WTC11 (cell line): ENCODE measurements at regions not wholly inside any gene's neighbourhood (a gene's known extent, or its start where the extent isn't known, plus 50 kb on each side); places are given as distances from the start of the nearest gene placed in this dataset.

ENCODE experiments used
- ATAC-seq: fragments of 200-7000 bp; cut with Tn5 transposase; 2 replicates; pipeline ENCODE4 v1.10.0; 2021; ENCODE audit warnings: mild to moderate bottlenecking, moderate library complexity
- CTCF ChIA-PET: fragments of 300-600 bp; sonication (Branson Sonifier 250); formaldehyde crosslinking; loops from one replicate; lab custom pipeline; 2021; ENCODE audit warnings: antibody characterized with exemption; lab: Charles Lee
- POLR2A ChIA-PET: fragments of 350-600 bp; sonication (Branson Sonifier 250); formaldehyde crosslinking; loops from one replicate; lab custom pipeline; 2021; ENCODE audit warnings: antibody characterized with exemption; lab: Charles Lee
- DNase-seq: peaks from one replicate; pipeline ENCODE4 v3.0.0; 2021; ENCODE audit warnings: low spot score
- H3K27ac Mint-ChIP-seq: 2 replicates; pipeline ENCODE4 v1.8.0; 2021; ENCODE audit warnings: mixed read lengths
- H3K27me3 Mint-ChIP-seq: 2 replicates; pipeline ENCODE4 v1.8.0; 2021; ENCODE audit warnings: low read depth, mild to moderate bottlenecking, moderate library complexity, mixed read lengths
- H3K36me3 Mint-ChIP-seq: 2 replicates; pipeline ENCODE4 v1.8.0; 2021; ENCODE audit warnings: mixed read lengths
- H3K4me1 Mint-ChIP-seq: 2 replicates; pipeline ENCODE4 v1.8.0; 2022; ENCODE audit warnings: mixed read lengths
- H3K4me3 Mint-ChIP-seq: 2 replicates; pipeline ENCODE4 v1.8.0; 2021; ENCODE audit warnings: mild to moderate bottlenecking, moderate library complexity, mixed read lengths
- H3K9me3 Mint-ChIP-seq: 2 replicates; pipeline ENCODE4 v1.8.0; 2021; ENCODE audit warnings: mixed read lengths
- EMX1 ChIP-seq: fragments of 250-450 bp; sonication (Bioruptor Pico); IDR thresholded peaks from 2 replicates; pipeline ENCODE4 v1.8.0; 2021; ENCODE audit warnings: mild to moderate bottlenecking
- ESRRA ChIP-seq: sonication (generic); formaldehyde crosslinking; IDR thresholded peaks from 2 replicates; pipeline ENCODE4 v1.8.1; 2022; ENCODE audit warnings: mild to moderate bottlenecking, missing genetic modification reagents, borderline replicate concordance
- FOXP1 ChIP-seq: sonication (generic); formaldehyde crosslinking; IDR thresholded peaks from 2 replicates; pipeline ENCODE4 v1.8.0; 2022; ENCODE audit warnings: missing genetic modification reagents, mild to moderate bottlenecking, moderate library complexity, borderline replicate concordance
- HMGA2 ChIP-seq: fragments of 250-450 bp; sonication (Bioruptor Pico); IDR thresholded peaks from 2 replicates; pipeline ENCODE4 v1.4.0; 2021; ENCODE audit warnings: mild to moderate bottlenecking, moderate library complexity
- KAT7 ChIP-seq: sonication (generic); formaldehyde crosslinking; IDR thresholded peaks from 2 replicates; pipeline ENCODE4 v1.8.1; 2023; ENCODE audit warnings: missing genetic modification reagents, mild to moderate bottlenecking, borderline replicate concordance
- NR2C2 ChIP-seq: sonication (generic); formaldehyde crosslinking; IDR thresholded peaks from 2 replicates; pipeline ENCODE4 v1.8.0; 2022; ENCODE audit warnings: mild to moderate bottlenecking, missing genetic modification reagents
- NR3C1 ChIP-seq: sonication (generic); formaldehyde crosslinking; conservative IDR thresholded peaks from 2 replicates; pipeline ENCODE4 v1.8.1; 2023; ENCODE audit warnings: low read depth, mild to moderate bottlenecking, missing genetic modification reagents
- OVOL2 ChIP-seq: fragments of 250-450 bp; sonication (Bioruptor Pico); IDR thresholded peaks from 2 replicates; pipeline ENCODE4 v1.9.0; 2021; ENCODE audit warnings: mild to moderate bottlenecking, borderline replicate concordance
- SP1 ChIP-seq: sonication (generic); formaldehyde crosslinking; conservative IDR thresholded peaks from 2 replicates; pipeline ENCODE4 v1.8.1; 2022; ENCODE audit warnings: missing genetic modification reagents
- ZNF138 ChIP-seq: sonication (generic); formaldehyde crosslinking; conservative IDR thresholded peaks from 2 replicates; pipeline ENCODE4 v1.8.1; 2022; ENCODE audit warnings: mild to moderate bottlenecking, moderate library complexity, missing genetic modification reagents
- ZNF396 ChIP-seq: fragments of 250-450 bp; sonication (Bioruptor Pico); IDR thresholded peaks from 2 replicates; pipeline ENCODE4 v1.8.0; 2021; ENCODE audit warnings: mild to moderate bottlenecking, moderate library complexity, borderline replicate concordance
- ZNF671 ChIP-seq: fragments of 250-450 bp; sonication (Bioruptor Pico); IDR thresholded peaks from 2 replicates; pipeline ENCODE4 v1.8.0; 2021; ENCODE audit warnings: mild to moderate bottlenecking
- TF ChIP-seq, protein P1 (sequence below): sonication (generic); formaldehyde crosslinking; IDR thresholded peaks from 2 replicates; pipeline ENCODE4 v1.8.0; 2022; ENCODE audit warnings: mild to moderate bottlenecking, missing genetic modification reagents
- TF ChIP-seq, protein P2 (sequence below): sonication (generic); formaldehyde crosslinking; IDR thresholded peaks from 2 replicates; pipeline ENCODE4 v1.8.1; 2023; ENCODE audit warnings: mild to moderate bottlenecking, missing genetic modification reagents, moderate library complexity
- TF ChIP-seq, protein P3 (sequence below): sonication (generic); formaldehyde crosslinking; IDR thresholded peaks from 2 replicates; pipeline ENCODE4 v1.8.0; 2022; ENCODE audit warnings: missing genetic modification reagents
- TF ChIP-seq, protein P4 (sequence below): fragments of 250-450 bp; sonication (Bioruptor Pico); IDR thresholded peaks from 2 replicates; pipeline ENCODE4 v1.9.0; 2021; ENCODE audit warnings: mild to moderate bottlenecking, borderline replicate concordance
- TF ChIP-seq, protein P5 (sequence below): sonication (generic); formaldehyde crosslinking; IDR thresholded peaks from 2 replicates; pipeline ENCODE4 v1.8.0; 2022; ENCODE audit warnings: mild to moderate bottlenecking, missing genetic modification reagents
- TF ChIP-seq, protein P6 (sequence below): sonication (generic); formaldehyde crosslinking; conservative IDR thresholded peaks from 2 replicates; pipeline ENCODE4 v1.8.1; 2023; ENCODE audit warnings: mild to moderate bottlenecking, low read depth, missing genetic modification reagents, moderate library complexity

DNA sequence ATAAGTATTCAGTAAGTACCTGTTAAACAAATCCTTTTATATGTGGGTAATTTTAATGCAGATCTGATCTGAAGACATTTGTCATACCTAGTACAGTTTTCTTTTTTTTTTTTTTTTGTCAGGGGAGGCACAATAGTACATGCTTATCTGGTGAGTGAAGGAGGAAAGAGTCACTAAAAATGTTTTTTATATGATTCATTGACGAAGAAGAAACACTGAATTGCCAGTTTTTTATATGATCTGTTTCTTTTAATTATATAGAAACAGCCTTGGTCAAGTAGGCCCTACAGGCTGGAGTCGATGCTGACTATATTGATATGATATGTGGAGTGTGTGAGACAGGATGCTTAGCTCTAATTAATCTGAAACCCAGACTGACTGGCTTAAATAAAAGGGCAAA is 315.2 kb downstream of the PSAT1 start (continued):
- TF ChIP-seq, protein P1, sequence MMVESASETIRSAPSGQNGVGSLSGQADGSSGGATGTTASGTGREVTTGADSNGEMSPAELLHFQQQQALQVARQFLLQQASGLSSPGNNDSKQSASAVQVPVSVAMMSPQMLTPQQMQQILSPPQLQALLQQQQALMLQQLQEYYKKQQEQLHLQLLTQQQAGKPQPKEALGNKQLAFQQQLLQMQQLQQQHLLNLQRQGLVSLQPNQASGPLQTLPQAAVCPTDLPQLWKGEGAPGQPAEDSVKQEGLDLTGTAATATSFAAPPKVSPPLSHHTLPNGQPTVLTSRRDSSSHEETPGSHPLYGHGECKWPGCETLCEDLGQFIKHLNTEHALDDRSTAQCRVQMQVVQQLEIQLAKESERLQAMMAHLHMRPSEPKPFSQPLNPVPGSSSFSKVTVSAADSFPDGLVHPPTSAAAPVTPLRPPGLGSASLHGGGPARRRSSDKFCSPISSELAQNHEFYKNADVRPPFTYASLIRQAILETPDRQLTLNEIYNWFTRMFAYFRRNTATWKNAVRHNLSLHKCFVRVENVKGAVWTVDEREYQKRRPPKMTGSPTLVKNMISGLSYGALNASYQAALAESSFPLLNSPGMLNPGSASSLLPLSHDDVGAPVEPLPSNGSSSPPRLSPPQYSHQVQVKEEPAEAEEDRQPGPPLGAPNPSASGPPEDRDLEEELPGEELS (CRISPR knock-in tag), result no peak

DNA sequence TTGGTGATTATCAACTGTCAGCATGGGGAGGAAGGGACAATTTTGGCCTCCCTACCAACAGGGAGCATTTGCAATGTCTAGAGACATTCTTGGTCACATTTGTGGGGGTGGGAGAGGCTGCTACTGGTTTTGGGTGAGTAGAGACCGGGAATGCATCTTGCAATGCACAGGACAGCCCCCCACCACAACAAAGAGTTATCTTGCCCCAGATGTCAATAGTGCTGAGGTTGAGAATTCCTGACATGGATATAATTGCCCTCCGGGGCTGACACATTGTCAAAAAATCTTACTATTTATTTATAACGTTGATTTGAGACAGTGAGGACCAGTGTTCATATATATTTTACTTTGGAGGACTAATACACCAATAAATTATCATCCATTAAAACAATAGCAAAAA is 316.1 kb downstream of the PSAT1 start:
- ChIA-PET POLR2A (no interaction called here), CTCF (no interaction called here)
- H3K4me3 Mint-ChIP-seq, result no peak overlapping the region
- peaks cover 2% of the 10 kb centered on the region for H3K9me3 Mint-ChIP-seq
- no peaks in the 10 kb centered on the region for H3K27me3 Mint-ChIP-seq
- H3K27ac Mint-ChIP-seq, result no peak overlapping the region
- H3K36me3 Mint-ChIP-seq, result no peaks in the 10 kb centered on the region
- ATAC-seq, result no peak
- peaks cover 9% of the 10 kb centered on the region for H3K4me1 Mint-ChIP-seq
- no peak for DNase-seq
- TF ChIP-seq OVOL2 (no peak), SP1 (CRISPR knock-in tag) (no peak), HMGA2 (CRISPR knock-in tag) (no peak)
- TF ChIP-seq, protein P2, sequence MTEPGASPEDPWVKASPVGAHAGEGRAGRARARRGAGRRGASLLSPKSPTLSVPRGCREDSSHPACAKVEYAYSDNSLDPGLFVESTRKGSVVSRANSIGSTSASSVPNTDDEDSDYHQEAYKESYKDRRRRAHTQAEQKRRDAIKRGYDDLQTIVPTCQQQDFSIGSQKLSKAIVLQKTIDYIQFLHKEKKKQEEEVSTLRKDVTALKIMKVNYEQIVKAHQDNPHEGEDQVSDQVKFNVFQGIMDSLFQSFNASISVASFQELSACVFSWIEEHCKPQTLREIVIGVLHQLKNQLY, result no peak

DNA sequence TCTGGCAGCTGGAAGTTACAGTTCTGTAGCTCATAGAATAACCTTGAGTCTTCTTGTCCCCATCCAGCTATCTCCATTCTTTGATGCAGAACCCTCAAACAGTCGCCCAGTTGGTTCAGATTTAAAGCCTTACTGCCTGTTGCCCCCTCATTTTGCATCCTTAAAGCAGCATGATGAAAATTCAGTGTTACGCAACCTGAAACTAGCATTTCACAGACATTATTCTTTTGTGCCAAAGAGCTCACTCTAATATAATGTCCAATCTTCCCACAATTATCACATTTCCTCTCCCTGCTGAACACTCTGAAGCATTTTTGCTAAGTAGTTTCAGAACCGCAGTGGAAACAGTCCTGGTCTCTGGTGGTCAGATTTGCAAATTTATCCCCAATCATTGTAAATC is 318.0 kb downstream of the PSAT1 start:
- ATAC-seq (no peak), DNase-seq (no peak)
- ChIA-PET CTCF (interaction anchor here (1.4 kb wide), 2 partner anchors 13 to 89 kb away, joined by 3 to 5 read pairs; no protein-coding TSS in a partner anchor), POLR2A (no interaction called here)
- no peak overlapping the region for H3K27ac Mint-ChIP-seq
- H3K4me3 Mint-ChIP-seq, result no peak overlapping the region
- no peaks in the 10 kb centered on the region for H3K9me3 Mint-ChIP-seq
- H3K4me1 Mint-ChIP-seq, result peaks cover 1% of the 10 kb centered on the region; the same call in 1 of the 2 replicates
- TF ChIP-seq ZNF396, result no peak
- no peak for TF ChIP-seq KAT7 (CRISPR knock-in tag)
- TF ChIP-seq ZNF671 (CRISPR knock-in tag), result no peak
- TF ChIP-seq, protein P3, sequence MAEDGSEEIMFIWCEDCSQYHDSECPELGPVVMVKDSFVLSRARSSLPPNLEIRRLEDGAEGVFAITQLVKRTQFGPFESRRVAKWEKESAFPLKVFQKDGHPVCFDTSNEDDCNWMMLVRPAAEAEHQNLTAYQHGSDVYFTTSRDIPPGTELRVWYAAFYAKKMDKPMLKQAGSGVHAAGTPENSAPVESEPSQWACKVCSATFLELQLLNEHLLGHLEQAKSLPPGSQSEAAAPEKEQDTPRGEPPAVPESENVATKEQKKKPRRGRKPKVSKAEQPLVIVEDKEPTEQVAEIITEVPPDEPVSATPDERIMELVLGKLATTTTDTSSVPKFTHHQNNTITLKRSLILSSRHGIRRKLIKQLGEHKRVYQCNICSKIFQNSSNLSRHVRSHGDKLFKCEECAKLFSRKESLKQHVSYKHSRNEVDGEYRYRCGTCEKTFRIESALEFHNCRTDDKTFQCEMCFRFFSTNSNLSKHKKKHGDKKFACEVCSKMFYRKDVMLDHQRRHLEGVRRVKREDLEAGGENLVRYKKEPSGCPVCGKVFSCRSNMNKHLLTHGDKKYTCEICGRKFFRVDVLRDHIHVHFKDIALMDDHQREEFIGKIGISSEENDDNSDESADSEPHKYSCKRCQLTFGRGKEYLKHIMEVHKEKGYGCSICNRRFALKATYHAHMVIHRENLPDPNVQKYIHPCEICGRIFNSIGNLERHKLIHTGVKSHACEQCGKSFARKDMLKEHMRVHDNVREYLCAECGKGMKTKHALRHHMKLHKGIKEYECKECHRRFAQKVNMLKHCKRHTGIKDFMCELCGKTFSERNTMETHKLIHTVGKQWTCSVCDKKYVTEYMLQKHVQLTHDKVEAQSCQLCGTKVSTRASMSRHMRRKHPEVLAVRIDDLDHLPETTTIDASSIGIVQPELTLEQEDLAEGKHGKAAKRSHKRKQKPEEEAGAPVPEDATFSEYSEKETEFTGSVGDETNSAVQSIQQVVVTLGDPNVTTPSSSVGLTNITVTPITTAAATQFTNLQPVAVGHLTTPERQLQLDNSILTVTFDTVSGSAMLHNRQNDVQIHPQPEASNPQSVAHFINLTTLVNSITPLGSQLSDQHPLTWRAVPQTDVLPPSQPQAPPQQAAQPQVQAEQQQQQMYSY (CRISPR knock-in tag), result no peak
- TF ChIP-seq NR2C2 (CRISPR knock-in tag), result no peak
- TF ChIP-seq FOXP1 (CRISPR knock-in tag), result no peak
- TF ChIP-seq EMX1 (CRISPR knock-in tag), result no peak
- no peaks in the 10 kb centered on the region for H3K36me3 Mint-ChIP-seq
- no peaks in the 10 kb centered on the region for H3K27me3 Mint-ChIP-seq

DNA sequence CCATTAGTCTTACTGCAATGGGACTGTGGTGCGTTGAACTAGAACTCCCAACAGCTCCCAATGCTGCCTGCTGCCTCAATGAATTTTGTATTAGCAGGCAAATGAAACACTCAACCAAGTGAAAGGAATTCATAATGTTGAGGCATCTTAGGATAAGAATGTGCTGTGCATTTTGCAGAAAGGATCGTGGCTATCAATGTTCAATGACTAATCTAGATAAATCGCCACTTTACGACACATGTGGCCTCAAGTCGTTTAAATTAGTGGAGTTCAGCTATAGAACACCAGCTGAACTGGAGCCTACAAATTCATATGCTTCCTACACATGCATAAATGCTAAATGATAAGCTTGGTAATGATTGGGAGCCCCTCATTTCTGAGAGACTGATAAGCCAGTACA is 318.4 kb downstream of the PSAT1 start:
- Mint-ChIP-seq H3K27ac (no peak overlapping the region), H3K36me3 (no peaks in the 10 kb centered on the region), H3K4me1 (no peaks in the 10 kb centered on the region), H3K4me3 (no peak overlapping the region), H3K27me3 (no peaks in the 10 kb centered on the region), H3K9me3 (no peaks in the 10 kb centered on the region)
- no peak for DNase-seq
- no peak for ATAC-seq
- ChIA-PET POLR2A (no interaction called here), CTCF (interaction anchor here (0.7 to 1.4 kb wide), 3 partner anchors 13 to 89 kb away, joined by 3 to 5 read pairs (median 3); no protein-coding TSS in a partner anchor)
- TF ChIP-seq ESRRA (CRISPR knock-in tag) (no peak), NR3C1 (no peak), ZNF138 (CRISPR knock-in tag) (no peak)
- TF ChIP-seq, protein P4, sequence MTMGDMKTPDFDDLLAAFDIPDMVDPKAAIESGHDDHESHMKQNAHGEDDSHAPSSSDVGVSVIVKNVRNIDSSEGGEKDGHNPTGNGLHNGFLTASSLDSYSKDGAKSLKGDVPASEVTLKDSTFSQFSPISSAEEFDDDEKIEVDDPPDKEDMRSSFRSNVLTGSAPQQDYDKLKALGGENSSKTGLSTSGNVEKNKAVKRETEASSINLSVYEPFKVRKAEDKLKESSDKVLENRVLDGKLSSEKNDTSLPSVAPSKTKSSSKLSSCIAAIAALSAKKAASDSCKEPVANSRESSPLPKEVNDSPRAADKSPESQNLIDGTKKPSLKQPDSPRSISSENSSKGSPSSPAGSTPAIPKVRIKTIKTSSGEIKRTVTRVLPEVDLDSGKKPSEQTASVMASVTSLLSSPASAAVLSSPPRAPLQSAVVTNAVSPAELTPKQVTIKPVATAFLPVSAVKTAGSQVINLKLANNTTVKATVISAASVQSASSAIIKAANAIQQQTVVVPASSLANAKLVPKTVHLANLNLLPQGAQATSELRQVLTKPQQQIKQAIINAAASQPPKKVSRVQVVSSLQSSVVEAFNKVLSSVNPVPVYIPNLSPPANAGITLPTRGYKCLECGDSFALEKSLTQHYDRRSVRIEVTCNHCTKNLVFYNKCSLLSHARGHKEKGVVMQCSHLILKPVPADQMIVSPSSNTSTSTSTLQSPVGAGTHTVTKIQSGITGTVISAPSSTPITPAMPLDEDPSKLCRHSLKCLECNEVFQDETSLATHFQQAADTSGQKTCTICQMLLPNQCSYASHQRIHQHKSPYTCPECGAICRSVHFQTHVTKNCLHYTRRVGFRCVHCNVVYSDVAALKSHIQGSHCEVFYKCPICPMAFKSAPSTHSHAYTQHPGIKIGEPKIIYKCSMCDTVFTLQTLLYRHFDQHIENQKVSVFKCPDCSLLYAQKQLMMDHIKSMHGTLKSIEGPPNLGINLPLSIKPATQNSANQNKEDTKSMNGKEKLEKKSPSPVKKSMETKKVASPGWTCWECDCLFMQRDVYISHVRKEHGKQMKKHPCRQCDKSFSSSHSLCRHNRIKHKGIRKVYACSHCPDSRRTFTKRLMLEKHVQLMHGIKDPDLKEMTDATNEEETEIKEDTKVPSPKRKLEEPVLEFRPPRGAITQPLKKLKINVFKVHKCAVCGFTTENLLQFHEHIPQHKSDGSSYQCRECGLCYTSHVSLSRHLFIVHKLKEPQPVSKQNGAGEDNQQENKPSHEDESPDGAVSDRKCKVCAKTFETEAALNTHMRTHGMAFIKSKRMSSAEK (CRISPR knock-in tag), result no peak
- TF ChIP-seq, protein P5, sequence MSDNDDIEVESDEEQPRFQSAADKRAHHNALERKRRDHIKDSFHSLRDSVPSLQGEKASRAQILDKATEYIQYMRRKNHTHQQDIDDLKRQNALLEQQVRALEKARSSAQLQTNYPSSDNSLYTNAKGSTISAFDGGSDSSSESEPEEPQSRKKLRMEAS, result no peak
- TF ChIP-seq, protein P6, sequence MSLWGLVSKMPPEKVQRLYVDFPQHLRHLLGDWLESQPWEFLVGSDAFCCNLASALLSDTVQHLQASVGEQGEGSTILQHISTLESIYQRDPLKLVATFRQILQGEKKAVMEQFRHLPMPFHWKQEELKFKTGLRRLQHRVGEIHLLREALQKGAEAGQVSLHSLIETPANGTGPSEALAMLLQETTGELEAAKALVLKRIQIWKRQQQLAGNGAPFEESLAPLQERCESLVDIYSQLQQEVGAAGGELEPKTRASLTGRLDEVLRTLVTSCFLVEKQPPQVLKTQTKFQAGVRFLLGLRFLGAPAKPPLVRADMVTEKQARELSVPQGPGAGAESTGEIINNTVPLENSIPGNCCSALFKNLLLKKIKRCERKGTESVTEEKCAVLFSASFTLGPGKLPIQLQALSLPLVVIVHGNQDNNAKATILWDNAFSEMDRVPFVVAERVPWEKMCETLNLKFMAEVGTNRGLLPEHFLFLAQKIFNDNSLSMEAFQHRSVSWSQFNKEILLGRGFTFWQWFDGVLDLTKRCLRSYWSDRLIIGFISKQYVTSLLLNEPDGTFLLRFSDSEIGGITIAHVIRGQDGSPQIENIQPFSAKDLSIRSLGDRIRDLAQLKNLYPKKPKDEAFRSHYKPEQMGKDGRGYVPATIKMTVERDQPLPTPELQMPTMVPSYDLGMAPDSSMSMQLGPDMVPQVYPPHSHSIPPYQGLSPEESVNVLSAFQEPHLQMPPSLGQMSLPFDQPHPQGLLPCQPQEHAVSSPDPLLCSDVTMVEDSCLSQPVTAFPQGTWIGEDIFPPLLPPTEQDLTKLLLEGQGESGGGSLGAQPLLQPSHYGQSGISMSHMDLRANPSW (CRISPR knock-in tag), result no peak
